ENCODE measurements at regions not wholly inside any gene's neighbourhood (a gene's known extent, or its start where the extent isn't known, plus 50 kb on each side); places are given as distances from the start of the nearest gene placed in this dataset.

DNA sequence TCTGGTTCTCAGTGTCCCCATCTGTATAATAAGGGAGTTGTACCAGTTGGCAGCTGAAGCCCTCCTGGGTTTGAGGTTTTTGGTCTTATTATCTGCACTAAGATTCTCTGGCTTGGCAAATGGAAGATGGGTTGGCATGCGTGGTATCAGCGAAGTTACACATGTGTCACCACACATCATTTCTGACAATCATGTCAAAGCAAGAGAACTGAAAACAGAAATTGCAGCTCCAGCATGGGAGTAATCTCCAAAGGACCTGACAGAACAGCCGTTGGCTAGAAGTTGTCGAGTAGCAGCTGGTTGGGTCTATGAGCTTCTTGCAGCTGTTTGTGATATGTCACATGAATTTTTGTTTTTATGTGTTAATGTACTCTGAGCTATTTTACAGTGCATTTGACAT is 317.4 kb downstream of the SLC4A3 start:
- in situ Hi-C loops (cut with HindIII; ENCODE audit: low sequenced_read_pairs): no loop called here

DNA sequence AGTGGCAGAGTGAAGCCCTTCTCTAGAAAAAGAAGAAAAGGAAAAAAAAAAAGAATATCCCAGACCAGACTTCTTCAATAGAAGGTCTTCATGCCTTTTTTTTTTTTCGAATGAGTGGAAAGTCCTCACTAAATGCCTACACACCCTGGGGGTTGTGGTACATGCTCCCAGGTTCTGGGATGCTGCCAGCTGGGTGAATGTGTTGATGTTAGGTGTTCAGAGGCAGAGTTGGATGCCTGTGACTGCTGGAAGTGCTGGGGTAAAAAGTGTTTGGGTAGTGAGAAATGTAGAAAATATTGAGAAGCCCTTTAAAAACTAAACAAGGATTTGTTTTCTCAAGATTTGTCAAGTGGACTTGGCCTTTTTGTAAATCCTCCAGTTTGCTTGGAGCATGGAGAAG is 318.6 kb downstream of the SLC4A3 start:
- in situ Hi-C loops (cut with HindIII; ENCODE audit: low sequenced_read_pairs): no loop called here

DNA sequence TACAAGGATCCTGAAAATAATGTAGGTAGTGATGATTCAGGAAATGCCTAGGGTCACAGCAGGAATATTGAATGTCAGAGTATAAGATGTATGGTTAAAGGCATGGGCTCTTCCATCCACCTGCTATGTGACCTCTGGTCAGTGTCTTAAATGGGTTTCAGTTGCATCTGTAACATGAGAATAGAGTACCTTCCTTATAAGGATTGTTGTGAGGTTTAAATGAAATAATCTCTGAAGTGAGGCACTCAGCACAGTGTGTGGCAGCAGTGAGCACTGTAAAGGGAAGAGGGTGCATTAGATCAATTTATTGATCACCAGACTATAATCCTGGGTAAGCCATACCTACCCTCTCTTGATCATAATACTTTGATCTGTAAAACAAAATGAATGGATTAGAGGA is 319.1 kb downstream of the SLC4A3 start:
- in situ Hi-C loops (cut with HindIII; ENCODE audit: low sequenced_read_pairs): no loop called here

DNA sequence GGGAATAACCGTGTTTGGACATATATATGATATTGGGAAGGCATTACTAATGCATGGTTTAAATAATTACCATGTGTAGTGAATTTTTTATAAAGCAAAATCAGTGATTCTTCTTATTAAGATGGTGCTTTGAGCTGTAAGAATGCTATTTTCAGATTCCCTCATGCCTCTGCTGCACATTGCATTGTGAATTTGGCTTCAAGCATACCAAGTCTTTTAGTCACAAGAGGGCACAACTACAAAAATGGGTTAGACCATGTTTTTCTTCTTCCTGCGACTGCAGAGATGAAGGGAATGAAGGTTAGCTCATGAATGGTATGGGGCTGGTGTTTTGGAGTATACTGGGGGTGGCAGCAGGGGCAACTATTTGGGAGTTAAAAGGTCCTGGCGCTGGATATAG is 320.1 kb downstream of the SLC4A3 start:
- in situ Hi-C loops (cut with HindIII; ENCODE audit: low sequenced_read_pairs): no loop called here

DNA sequence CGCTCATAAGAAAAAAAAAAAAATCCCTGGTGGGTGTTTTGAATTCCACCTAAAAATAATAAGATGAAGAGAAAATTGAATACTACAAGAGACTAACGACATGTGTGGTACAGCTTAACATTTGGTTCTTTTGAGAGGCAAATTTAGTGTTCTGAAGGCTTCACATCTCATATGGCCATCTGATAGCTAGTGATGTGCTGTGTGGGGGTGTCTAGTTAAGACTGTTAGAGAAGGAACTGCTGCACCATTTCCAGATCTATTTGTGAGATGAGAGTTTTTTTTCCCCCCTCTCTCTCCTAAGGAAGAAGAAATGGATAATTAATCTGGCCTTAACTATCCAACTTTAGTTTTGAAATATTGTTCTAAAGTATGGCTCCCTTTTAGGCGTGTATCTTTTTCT is 321.6 kb downstream of the SLC4A3 start:
- in situ Hi-C loops (cut with HindIII; ENCODE audit: low sequenced_read_pairs): no loop called here

DNA sequence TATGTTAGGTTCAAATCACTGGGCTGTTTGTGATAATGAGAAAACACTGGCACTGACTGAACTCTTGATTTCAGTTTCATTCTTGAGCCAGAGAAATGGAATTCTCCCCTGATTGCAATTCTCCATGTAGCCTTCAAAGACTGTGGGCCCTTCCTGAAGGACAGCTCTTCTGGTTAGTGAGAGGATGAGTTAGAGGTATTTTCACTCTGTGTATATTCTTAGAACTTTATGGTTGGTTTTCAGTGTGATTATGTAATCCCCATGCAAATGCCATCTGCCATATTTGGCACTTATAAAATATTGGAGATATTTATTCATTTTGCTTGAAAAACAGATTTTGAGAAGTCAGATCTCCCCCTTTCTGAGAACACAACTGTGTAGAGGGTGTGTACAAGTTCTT is 323.7 kb downstream of the SLC4A3 start:
- in situ Hi-C loops (cut with HindIII; ENCODE audit: low sequenced_read_pairs): no loop called here

DNA sequence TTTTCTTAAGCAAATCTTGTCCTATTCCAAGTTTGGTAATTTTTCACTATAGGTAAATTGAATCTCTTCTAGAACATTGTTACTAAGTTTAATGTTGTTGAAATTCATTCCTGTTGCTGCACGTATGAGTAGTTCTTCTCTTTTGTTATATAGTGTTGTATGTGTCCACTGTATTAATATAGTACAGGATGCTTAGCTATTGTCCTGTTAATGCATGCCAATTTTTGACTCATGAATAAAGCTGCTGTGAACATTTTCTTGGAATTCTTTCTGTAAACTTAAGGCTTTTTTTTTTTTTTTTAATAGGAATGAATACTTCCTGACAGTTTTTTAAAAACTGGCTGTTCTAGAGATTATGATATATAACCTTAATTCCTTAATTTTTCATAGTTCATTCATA is 326.9 kb downstream of the SLC4A3 start:
- in situ Hi-C loops (cut with HindIII; ENCODE audit: low sequenced_read_pairs): no loop called here

DNA sequence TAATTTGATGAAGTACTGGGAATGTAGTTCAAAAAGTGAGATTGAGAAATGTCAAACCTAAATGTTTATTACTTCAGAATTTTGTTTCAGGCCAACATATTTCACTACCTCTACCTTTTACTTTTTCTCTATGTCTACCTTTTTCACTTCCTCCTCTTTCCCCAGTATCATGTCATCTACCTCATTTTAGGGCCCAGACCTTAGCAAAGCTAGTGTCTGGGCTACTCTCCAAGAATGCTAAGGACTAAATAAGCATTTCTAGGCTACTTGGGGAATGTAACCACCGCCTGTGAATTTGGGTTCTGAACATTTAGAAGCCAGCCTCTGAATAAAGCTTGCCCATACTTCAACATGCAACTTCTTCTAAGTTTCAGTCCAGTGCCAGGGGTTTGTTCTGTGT is 330.4 kb downstream of the SLC4A3 start:
- in situ Hi-C loops (cut with HindIII; ENCODE audit: low sequenced_read_pairs): no loop called here

DNA sequence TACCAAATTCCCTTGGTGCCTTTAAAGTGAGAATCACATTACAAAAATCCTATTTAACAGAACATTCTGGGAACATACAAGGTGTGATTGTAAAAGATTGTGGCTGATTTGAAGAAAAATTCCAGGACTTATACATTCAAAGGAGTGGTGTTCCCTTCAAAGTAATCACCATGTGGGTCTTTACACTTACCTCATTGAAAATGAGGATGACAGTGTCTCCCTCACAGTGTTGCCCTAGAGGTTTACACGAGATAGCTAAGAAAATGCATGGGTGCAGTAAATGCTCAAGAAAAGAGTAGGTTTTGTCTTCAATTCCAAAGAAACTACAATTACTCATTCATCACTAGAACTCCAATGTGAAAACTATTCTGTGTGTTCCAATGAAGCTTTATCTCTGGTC is 331.5 kb downstream of the SLC4A3 start:
- in situ Hi-C loops (cut with HindIII; ENCODE audit: low sequenced_read_pairs): no loop called here

DNA sequence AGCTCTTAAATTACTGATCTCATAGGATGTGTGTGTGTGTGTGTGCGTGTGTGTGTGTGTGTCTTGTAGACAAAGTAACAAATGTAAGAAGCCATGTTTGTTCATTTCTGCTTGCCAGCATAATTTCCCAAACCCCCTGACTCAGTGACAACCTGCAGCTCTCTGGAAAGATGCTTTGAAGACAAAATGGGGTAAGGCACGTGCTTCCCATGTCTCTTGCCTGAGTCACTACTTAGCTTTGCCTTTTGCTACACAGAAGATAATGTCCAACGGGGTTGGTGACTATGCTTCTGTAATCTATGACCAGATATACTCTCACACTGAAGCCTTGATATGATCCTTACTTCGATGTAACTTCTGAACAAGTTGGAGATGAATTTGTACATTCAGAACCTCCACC is 332.0 kb downstream of the SLC4A3 start:
- in situ Hi-C loops (cut with HindIII; ENCODE audit: low sequenced_read_pairs): no loop called here

DNA sequence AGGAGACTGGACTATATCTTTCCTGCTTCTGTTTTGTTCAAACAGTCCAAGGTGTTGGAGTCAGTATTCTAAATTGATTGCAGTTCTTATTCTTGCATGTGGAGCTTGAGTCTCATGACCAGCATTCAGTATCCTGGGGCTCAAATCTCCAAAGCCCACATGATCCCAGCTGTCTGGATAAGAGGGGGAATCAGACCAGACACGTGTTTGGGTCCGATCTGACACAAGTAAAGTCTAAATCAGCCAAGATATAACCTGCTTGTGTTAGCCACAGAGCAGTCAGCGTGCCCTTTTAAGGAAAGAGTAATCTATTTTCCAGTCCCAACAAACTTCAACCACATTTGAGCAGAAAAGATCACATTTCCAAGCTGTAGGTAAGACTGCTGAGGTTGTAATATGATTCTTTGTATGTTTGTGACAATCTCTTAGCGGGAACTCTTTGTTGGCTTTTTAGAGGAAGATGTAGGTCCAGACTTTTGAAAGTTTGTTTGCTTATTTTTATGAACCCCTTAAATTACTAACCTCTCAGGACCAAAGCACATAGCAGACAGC is 334.6 kb downstream of the SLC4A3 start:
- in situ Hi-C loops (cut with HindIII; ENCODE audit: low sequenced_read_pairs): no loop called here

DNA sequence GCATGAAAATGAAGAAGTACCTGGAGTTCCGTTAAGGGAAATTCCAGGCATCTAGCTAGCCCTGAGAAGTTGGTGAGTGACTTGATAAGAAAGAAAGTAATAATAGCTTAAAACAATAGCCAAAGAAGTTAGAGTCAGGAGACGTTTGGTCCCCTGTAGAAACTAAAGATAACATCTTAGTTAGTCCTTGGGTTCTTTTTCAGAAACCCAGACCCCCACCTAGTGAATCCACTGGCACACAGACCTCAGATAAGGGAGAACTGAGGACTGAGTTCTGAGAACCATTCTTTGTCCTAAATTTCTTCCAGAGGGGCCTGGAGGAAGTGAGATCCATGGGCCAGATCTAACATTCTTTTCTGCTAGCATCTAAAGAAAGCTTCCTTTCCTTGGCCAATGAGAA is 335.4 kb downstream of the SLC4A3 start:
- in situ Hi-C loops (cut with HindIII; ENCODE audit: low sequenced_read_pairs): no loop called here

DNA sequence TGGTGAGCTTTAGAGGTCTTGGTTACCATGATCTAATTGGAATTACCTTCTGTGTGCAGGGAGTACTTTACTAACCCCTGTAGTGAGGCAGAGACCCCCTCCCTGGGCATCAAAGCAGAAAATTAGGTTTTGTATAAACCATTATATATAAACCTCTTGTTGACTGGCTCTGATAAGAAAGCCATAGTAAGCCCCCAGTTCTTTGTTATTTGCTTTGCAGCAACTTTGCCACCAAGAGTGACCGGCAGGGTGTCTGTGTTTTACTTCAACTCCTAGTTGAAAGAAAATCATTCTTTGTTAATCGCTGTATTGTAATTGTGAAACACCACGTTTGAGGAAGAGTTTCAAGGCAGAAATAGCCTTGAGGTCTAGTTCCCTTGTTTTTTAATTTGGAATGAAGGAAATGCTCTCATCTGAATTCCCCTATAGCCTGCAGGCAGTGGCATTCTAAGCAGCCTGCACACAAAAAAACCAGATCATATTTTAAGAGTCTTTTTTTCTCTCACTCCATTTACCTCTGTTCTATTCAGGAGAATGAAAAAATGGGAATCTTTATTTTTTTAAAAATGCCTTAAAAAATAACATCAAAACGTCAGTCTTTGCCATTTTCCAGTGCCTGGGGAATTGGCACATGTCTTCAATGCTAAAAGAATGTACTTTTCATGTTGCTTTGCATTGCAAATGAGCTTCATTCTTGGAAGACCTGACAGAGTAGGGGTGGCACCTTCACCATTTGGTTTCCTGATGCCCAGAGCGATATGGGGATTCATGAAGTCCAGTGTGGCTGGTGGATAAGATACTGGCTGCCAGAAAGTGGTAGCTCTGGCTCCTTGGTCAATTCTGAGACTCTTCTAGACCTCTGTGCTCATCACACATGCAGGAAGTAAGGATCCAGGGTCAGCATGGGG is 338.1 kb downstream of the SLC4A3 start:
- in situ Hi-C loops (cut with HindIII; ENCODE audit: low sequenced_read_pairs): no loop called here

DNA sequence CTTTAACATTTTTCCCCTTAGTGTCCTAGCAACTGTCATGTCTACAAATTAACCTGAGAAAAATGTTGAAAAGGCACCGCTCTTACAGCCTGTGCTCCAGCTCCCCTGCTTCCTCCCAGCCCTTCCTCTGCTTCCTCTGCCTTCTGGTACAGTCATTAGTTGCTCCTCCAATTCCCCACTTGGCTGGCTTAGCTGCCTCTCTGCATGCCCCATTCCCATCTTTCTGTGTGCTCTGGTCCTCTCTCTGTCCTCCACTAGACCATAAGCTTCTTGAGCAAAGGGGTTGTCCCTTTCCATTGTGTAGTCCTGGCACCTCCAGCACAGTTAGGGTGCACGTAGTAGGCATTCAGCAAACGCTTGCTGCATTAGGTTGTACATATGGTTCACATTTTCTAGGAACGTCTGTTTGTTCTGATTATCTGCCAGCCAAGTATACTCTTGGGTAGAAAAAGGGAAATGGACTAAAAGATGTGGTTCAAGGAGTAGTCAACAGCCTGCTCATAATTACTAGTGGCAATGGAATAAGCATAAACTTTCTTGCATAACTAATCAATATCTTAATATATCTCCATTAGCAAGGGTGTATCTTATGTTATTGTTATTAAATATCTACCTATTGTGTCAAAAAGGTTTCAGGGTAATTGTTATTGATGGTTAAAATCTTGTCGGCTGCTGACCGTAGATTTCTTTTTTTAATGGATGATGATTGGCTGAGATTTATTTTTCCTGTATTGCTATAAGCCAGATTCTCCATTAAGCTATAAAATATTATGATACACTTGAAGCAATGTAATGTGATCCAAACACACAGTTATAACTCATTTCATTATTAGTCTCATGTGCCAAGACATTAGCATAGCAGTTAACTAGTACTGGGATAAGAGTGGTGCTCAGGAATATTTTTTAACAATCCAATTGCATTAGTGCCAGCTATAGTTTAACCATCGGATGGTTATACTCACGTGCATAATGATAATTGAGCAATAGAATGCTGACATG is 340.1 kb downstream of the SLC4A3 start:
- in situ Hi-C loops (cut with HindIII; ENCODE audit: low sequenced_read_pairs): no loop called here

DNA sequence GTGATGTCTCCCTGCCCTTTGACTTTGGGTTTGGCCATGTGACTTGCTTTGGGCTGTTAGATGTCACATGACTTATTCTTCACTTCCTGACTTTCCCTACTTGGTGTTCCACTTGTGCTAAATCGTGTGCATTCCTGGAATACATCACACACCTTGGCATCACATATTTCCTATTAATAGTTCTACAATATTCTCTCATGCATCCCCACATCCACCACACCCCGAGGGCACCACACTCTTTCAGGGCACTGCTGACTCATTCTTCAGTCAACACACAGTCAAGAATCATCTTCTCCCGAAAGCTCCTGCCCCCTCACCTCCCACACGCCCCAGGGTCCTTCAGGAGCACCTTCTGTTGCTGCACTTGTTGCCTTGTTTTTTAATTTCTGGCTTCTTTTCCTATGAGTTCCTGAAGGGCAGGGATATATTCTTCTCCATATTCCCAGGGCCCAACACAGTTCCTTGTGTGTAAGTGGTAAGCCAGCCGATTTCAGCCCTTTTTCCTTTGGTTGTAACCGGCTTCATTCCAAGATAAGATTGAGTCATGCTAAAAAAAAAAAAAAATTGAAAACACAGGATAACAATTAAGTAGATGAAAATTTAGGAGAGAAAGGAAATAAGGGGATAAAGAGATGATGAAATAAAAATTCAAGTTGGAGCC is 341.4 kb downstream of the SLC4A3 start:
- in situ Hi-C loops (cut with HindIII; ENCODE audit: low sequenced_read_pairs): no loop called here

DNA sequence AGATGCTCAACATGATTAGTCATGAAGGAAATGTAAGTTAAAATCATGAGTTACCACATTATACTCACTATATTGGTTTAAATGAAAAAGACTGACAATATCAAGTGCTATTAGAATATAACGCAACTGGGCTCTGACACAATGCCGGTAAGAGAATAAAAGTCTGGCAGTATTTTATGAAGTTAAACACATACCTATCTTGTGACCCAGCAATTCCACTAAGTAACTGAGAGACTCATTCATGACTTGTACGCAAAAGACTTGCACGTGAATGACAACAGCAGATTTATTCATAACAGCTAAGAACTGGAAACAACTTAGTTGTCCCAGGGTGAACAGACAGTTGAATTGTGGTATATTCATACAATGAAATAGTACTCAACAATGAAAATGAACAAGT is 342.1 kb downstream of the SLC4A3 start:
- in situ Hi-C loops (cut with HindIII; ENCODE audit: low sequenced_read_pairs): no loop called here

DNA sequence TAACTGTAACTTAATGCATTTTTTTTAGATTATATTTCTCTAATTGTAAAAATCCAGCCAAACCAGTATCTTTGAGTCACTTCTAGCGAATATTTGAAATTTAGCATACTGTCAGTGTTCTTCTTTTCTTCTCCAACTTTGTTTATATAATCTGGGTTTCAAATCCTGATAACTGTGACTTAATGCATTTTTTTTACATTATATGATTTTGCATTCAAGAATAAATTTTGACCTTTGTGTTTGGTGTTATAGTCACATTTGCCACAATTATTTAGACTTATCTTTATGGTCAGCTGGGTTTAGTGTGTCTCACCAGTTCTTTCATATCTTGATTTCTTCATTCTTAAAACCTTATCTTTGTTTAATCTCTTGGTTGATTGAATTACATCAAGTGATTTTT is 345.7 kb downstream of the SLC4A3 start:
- in situ Hi-C loops (cut with HindIII; ENCODE audit: low sequenced_read_pairs): no loop called here

DNA sequence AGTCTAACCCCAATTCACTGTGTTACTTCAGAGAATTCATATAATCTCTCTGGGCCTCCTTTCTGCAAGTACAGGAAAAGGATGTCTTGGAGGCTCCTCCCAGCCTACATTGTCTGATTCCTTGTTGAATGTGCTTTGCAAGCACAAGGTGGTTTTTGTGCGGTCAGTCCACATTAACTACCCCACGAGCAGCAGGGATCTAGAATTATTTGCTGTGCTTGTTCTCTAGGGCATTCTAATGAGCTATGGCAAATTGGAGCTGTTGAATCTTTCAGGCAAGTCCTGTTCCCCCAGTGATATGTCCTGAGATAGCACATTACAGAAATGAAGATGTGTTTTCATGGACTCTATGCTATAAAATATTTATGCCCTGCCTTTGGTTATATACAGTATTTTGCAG is 349.4 kb downstream of the SLC4A3 start:
- in situ Hi-C loops (cut with HindIII; ENCODE audit: low sequenced_read_pairs): no loop called here

DNA sequence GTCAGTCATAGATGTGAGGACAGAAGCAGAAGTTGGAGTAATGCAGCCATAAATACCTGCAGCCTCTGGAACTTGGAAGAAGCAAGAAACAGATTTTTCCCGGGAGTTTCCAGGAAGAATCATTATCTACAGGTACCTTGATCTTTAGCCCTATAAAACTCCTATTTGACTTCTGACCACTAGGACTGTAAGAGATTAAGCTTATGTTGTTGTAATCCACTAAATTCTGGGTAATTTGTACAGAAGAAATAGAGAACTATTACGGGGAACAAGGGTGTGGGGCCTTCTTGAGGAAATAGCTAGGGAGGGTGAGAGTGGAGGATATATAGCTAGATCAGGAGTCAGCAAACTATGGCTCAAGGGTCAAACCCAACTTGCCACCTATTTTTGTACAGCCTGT is 353.2 kb downstream of the SLC4A3 start:
- in situ Hi-C loops (cut with HindIII; ENCODE audit: low sequenced_read_pairs): no loop called here

DNA sequence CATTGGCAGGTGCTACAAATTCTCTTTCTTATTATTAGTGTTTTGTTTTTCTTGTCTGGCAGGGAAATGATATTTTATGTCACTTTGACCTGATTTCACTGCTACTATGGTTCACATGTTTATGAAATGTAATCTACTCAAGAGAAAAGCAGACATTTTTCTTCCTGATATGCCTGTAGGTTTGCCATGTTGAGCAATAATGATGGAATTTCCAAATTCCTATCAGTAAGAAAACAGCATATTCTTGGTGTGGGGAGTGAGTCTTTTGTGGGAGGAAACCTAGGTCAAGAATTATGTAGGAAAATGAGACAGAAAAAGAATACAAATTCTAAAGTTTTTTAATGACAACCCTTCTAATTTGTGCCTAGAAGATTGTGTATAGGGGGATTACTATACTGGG is 356.4 kb downstream of the SLC4A3 start:
- in situ Hi-C loops (cut with HindIII; ENCODE audit: low sequenced_read_pairs): no loop called here

DNA sequence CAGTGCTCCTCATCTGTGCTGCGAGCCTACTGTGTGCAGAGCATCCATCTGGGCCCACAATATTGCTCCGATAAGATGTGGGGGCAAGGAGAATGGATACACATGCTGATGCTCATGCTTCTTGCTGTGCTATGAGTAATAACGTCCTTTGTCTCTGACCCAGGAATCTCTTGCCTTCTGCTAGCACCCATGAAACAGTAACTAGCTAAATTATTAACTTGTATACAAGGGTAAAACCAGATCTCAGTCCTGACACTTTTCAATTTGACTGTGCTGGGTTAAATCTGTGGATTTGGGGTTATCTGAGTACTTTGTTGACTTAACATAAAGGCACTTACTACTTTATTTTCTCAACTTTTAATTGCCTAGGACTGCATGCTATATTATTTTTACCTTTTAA is 357.6 kb downstream of the SLC4A3 start:
- in situ Hi-C loops (cut with HindIII; ENCODE audit: low sequenced_read_pairs): no loop called here

All from DLD1 (cell line).